ENCODE measurements at regions not wholly inside any gene's neighbourhood (a gene's known extent, or its start where the extent isn't known, plus 50 kb on each side); places are given as distances from the start of the nearest gene placed in this dataset.

- Mint-ChIP-seq H3K4me1 (ENCODE audit: low read depth, unreplicated experiment) (no peaks in the 10 kb centered on the region), H3K36me3 (ENCODE audit: insufficient read depth, unreplicated experiment) (no peaks in the 10 kb centered on the region), H3K9me3 (ENCODE audit: unreplicated experiment) (no peaks in the 10 kb centered on the region), H3K27ac (ENCODE audit: unreplicated experiment) (no peak overlapping the region), H3K4me3 (ENCODE audit: unreplicated experiment) (no peak overlapping the region), H3K27me3 (ENCODE audit: insufficient read depth, unreplicated experiment) (no peaks in the 10 kb centered on the region)
- ChIA-PET CTCF (no interaction called here), POLR2A (no interaction called here)
- Histone ChIP-seq H3K36me3 (ENCODE audit: control insufficient read depth, insufficient read depth, low read length) (no peaks in the 10 kb centered on the region), H3K27me3 (replicated peaks; ENCODE audit: control insufficient read depth, insufficient read depth, low read length) (no peaks in the 10 kb centered on the region), H3K4me1 (no peaks in the 10 kb centered on the region), H3K9me3 (no peaks in the 10 kb centered on the region), H3K4me3 (ENCODE audit: low read depth, low read length) (no peak overlapping the region)
- no peak for DNase-seq
- intact Hi-C loops (cut with micrococcal nuclease; ENCODE audit: unreplicated experiment): no loop called here
- BruUV-seq (replicated peaks): no TSS peak
- no peak for TF ChIP-seq CTCF (IDR thresholded peaks at IDR 0.05; ENCODE audit: insufficient read depth in 1 of 2, low read depth in 1 of 2, low read length in 1 of 2, severe bottlenecking in 1 of 2, unreplicated experiment in 1 of 2)
These were observed 398.0 kb upstream of the CDH20 start for GRCh38 chr18:60935041-60935910.

GRCh38 chr18:60936101-60936500, 397.1 kb upstream of the CDH20 start:
- POLR2A ChIA-PET: no interaction called here
- no peaks in the 10 kb centered on the region for H3K27me3 Mint-ChIP-seq (ENCODE audit: insufficient read depth, unreplicated experiment)
- no peak for DNase-seq
- Histone ChIP-seq H3K9me3 (no peaks in the 10 kb centered on the region), H3K27me3 (replicated peaks; ENCODE audit: control insufficient read depth, insufficient read depth, low read length) (no peaks in the 10 kb centered on the region), H3K4me3 (ENCODE audit: low read depth, low read length) (no peak overlapping the region), H3K4me1 (no peaks in the 10 kb centered on the region), H3K36me3 (ENCODE audit: control insufficient read depth, insufficient read depth, low read length) (no peaks in the 10 kb centered on the region)
- no peak overlapping the region for H3K4me3 Mint-ChIP-seq (ENCODE audit: unreplicated experiment)
- CTCF ChIA-PET: no interaction called here
- H3K27ac Mint-ChIP-seq (ENCODE audit: unreplicated experiment): no peak overlapping the region
- no peak for TF ChIP-seq CTCF (IDR thresholded peaks at IDR 0.05; ENCODE audit: insufficient read depth in 1 of 2, low read depth in 1 of 2, low read length in 1 of 2, severe bottlenecking in 1 of 2, unreplicated experiment in 1 of 2)
- intact Hi-C loops (cut with micrococcal nuclease; ENCODE audit: unreplicated experiment): no loop called here
- BruUV-seq (replicated peaks): no TSS peak
- no peaks in the 10 kb centered on the region for H3K9me3 Mint-ChIP-seq (ENCODE audit: unreplicated experiment)
- H3K4me1 Mint-ChIP-seq (ENCODE audit: low read depth, unreplicated experiment): no peaks in the 10 kb centered on the region
- no peaks in the 10 kb centered on the region for H3K36me3 Mint-ChIP-seq (ENCODE audit: insufficient read depth, unreplicated experiment)

- CTCF ChIA-PET: no interaction called here
- H3K9me3 Mint-ChIP-seq (ENCODE audit: unreplicated experiment): no peaks in the 10 kb centered on the region
- H3K27me3 Mint-ChIP-seq (ENCODE audit: insufficient read depth, unreplicated experiment): no peaks in the 10 kb centered on the region
- Histone ChIP-seq H3K9me3 (no peaks in the 10 kb centered on the region), H3K36me3 (ENCODE audit: control insufficient read depth, insufficient read depth, low read length) (no peaks in the 10 kb centered on the region), H3K4me3 (ENCODE audit: low read depth, low read length) (no peak overlapping the region), H3K4me1 (no peaks in the 10 kb centered on the region), H3K27me3 (replicated peaks; ENCODE audit: control insufficient read depth, insufficient read depth, low read length) (no peaks in the 10 kb centered on the region)
- H3K4me3 Mint-ChIP-seq (ENCODE audit: unreplicated experiment): no peak overlapping the region
- DNase-seq: no peak
- BruUV-seq (replicated peaks): no TSS peak
- H3K36me3 Mint-ChIP-seq (ENCODE audit: insufficient read depth, unreplicated experiment): no peaks in the 10 kb centered on the region
- H3K4me1 Mint-ChIP-seq (ENCODE audit: low read depth, unreplicated experiment): no peaks in the 10 kb centered on the region
- H3K27ac Mint-ChIP-seq (ENCODE audit: unreplicated experiment): no peak overlapping the region
- TF ChIP-seq CTCF (IDR thresholded peaks at IDR 0.05; ENCODE audit: insufficient read depth in 1 of 2, low read depth in 1 of 2, low read length in 1 of 2, severe bottlenecking in 1 of 2, unreplicated experiment in 1 of 2): no peak
- intact Hi-C loops (cut with micrococcal nuclease; ENCODE audit: unreplicated experiment): no loop called here
- POLR2A ChIA-PET: no interaction called here
These were observed 389.9 kb upstream of the CDH20 start for GRCh38 chr18:60943297-60943696.

Data from Caco-2 (cell line).